Right lobe of liver (tissue), 4 donors: ENCODE measurements at regions not wholly inside any gene's neighbourhood (a gene's known extent, or its start where the extent isn't known, plus 50 kb on each side); places are given as distances from the start of the nearest gene placed in this dataset.

Experiments used
- POLR2A ChIP-seq: fragments of 450-650 bp; IDR thresholded peaks from one replicate; pipeline ENCODE4 v1.6.1; 2017; ENCODE audit warnings: antibody characterized with exemption, mild to moderate bottlenecking
- TF ChIP-seq, protein P1 (sequence below), 4 donors: fragments of 200-600 bp in 3 of 4; fragments of 450-650 bp in 1 of 4; IDR thresholded peaks; one replicate each; pipeline versions ENCODE4 v1.5.1 to v1.8.0; 2016 to 2022; ENCODE audit warnings: antibody characterized with exemption in 4 of 4, mild to moderate bottlenecking in 2 of 4
- donor health status: DM: no; HTN: no; CAD: no.
- donor health status: DM: no; HTN: no; CAD: no.
- donor health status: DM: no; HTN: yes; CAD: no.

DNA sequence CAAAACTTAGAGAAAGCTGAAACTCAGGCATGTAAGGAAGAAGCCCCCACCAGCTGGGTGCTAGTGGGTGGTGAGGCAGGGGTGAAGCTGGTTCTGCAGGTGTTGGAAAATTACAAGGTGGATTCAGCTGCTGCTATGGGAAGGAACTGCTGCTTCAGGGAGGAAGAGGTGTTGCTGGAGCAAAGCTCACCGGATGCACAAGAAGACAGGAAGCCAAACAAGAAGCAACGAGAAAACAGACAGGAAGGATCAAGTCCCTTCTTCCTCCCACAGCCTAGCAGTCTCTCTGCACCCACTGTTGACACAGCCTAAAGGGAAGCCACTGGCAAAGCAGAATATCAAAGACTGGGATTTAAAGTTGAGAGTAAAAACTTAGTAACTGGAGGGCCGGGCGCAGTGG lies 100.2 kb upstream of the JADE1 start:
- TF ChIP-seq, protein P1, sequence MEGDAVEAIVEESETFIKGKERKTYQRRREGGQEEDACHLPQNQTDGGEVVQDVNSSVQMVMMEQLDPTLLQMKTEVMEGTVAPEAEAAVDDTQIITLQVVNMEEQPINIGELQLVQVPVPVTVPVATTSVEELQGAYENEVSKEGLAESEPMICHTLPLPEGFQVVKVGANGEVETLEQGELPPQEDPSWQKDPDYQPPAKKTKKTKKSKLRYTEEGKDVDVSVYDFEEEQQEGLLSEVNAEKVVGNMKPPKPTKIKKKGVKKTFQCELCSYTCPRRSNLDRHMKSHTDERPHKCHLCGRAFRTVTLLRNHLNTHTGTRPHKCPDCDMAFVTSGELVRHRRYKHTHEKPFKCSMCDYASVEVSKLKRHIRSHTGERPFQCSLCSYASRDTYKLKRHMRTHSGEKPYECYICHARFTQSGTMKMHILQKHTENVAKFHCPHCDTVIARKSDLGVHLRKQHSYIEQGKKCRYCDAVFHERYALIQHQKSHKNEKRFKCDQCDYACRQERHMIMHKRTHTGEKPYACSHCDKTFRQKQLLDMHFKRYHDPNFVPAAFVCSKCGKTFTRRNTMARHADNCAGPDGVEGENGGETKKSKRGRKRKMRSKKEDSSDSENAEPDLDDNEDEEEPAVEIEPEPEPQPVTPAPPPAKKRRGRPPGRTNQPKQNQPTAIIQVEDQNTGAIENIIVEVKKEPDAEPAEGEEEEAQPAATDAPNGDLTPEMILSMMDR (IDR thresholded peaks at IDR 0.05), result no peak
- no peak for TF ChIP-seq POLR2A
